ENCODE measurements at regions not wholly inside any gene's neighbourhood (a gene's known extent, or its start where the extent isn't known, plus 50 kb on each side); places are given as distances from the start of the nearest gene placed in this dataset.

DNA sequence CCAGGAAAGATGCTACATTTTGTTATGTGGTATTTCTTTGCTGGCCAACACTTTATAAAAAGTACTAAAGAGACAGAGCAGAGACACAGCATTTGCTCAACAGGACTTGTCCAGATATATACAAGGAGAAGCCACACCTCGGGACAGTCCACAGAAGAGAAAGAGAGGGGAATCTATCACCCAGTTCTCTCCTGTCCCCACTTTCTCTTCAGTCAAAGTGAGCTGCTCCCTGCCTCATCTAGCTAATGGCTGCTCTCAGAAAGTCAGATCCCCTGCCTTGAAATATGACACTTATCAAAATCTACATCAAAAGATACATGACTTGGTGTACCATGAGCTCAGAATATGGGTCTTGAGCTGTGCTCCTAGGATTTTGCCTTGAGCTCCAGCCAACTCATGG, 86.7 kb upstream of the SPDL1 start:
- no peak overlapping the region for H3K4me2 ChIP-seq
- H3K79me2 ChIP-seq: no peaks in the 10 kb centered on the region
- no peak overlapping the region for H3K4me3 ChIP-seq
- no peak for DNase-seq (ENCODE audit: low spot score)
- 80% methylated on average over 1 of the region's 1 CpG for WGBS (ENCODE audit: low lambda C conversion rate, missing lambda C conversion rate)
- H3K27ac ChIP-seq: no peak overlapping the region
- no peaks in the 10 kb centered on the region for H3K36me3 ChIP-seq (replicated peaks; ENCODE audit: insufficient read depth, low read depth)
- TF ChIP-seq, protein P1, sequence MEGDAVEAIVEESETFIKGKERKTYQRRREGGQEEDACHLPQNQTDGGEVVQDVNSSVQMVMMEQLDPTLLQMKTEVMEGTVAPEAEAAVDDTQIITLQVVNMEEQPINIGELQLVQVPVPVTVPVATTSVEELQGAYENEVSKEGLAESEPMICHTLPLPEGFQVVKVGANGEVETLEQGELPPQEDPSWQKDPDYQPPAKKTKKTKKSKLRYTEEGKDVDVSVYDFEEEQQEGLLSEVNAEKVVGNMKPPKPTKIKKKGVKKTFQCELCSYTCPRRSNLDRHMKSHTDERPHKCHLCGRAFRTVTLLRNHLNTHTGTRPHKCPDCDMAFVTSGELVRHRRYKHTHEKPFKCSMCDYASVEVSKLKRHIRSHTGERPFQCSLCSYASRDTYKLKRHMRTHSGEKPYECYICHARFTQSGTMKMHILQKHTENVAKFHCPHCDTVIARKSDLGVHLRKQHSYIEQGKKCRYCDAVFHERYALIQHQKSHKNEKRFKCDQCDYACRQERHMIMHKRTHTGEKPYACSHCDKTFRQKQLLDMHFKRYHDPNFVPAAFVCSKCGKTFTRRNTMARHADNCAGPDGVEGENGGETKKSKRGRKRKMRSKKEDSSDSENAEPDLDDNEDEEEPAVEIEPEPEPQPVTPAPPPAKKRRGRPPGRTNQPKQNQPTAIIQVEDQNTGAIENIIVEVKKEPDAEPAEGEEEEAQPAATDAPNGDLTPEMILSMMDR (IDR thresholded peaks at IDR 0.05; ENCODE audit: poor library complexity): no peak
- TF ChIP-seq EZH2 (IDR thresholded peaks at IDR 0.05; ENCODE audit: borderline replicate concordance) (no peak), EZH2phosphoT487 (IDR thresholded peaks at IDR 0.05; ENCODE audit: low read depth, severe bottlenecking, unreplicated experiment) (no peak)
- H4K20me1 ChIP-seq (ENCODE audit: insufficient read depth, poor library complexity, severe bottlenecking): no peaks in the 10 kb centered on the region
- H3K9me2 ChIP-seq (replicated peaks; ENCODE audit: insufficient read depth): no peaks in the 10 kb centered on the region
- no peaks in the 10 kb centered on the region for H3K9me3 ChIP-seq (ENCODE audit: low read depth)
- no peak overlapping the region for H2AFZ ChIP-seq
- H3K4me1 ChIP-seq (ENCODE audit: insufficient read depth): no peaks in the 10 kb centered on the region
- no peaks in the 10 kb centered on the region for H3K27me3 ChIP-seq

DNA sequence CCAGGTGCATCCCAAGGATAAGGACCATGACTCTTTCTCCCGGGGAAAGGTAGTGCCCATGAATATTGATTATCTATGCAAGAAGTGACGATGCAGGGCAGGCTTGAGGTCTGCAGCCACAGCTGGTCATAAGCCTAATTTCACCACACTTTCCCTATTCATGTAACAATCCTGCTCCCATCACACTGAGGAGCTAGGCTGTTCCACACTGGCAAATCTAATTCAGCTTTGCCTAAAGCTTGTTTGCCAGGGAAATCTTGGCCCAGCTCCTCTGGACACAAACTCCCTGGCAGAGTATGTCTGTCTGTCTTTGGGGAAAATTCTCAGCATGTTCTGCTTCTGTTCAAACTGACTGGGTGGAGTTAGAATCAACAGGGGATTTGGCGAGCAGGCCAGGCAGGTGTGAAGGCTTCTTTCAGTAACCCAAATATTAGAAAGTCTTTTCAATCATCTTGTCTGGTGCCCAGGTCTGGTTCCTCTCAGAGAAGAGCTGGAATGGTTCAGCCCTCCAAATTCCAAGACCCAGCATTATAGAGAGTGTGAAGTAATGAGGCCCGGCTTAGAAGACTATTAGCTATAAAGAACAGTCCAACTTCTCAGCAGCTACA, 88.5 kb upstream of the SPDL1 start:
- TF ChIP-seq, protein P1 (IDR thresholded peaks at IDR 0.05; ENCODE audit: poor library complexity): no peak
- TF ChIP-seq EZH2phosphoT487 (IDR thresholded peaks at IDR 0.05; ENCODE audit: low read depth, severe bottlenecking, unreplicated experiment) (no peak), EZH2 (IDR thresholded peaks at IDR 0.05; ENCODE audit: borderline replicate concordance) (no peak)
- no peaks in the 10 kb centered on the region for H3K27me3 ChIP-seq
- no peaks in the 10 kb centered on the region for H3K36me3 ChIP-seq (replicated peaks; ENCODE audit: insufficient read depth, low read depth)
- no peak overlapping the region for H3K4me2 ChIP-seq
- no peaks in the 10 kb centered on the region for H4K20me1 ChIP-seq (ENCODE audit: insufficient read depth, poor library complexity, severe bottlenecking)
- H2AFZ ChIP-seq: no peak overlapping the region
- 77% methylated on average over 4 of the region's 4 CpGs for WGBS (ENCODE audit: low lambda C conversion rate, missing lambda C conversion rate)
- no peaks in the 10 kb centered on the region for H3K9me2 ChIP-seq (replicated peaks; ENCODE audit: insufficient read depth)
- no peak overlapping the region for H3K4me3 ChIP-seq
- no peak overlapping the region for H3K27ac ChIP-seq
- no peaks in the 10 kb centered on the region for H3K9me3 ChIP-seq (ENCODE audit: low read depth)
- H3K4me1 ChIP-seq (ENCODE audit: insufficient read depth): no peaks in the 10 kb centered on the region
- DNase-seq (ENCODE audit: low spot score): no peak
- H3K79me2 ChIP-seq: no peaks in the 10 kb centered on the region

GRCh38 chr5:169494383-169494935, 89.1 kb upstream of the SPDL1 start:
- Histone ChIP-seq H3K4me2 (no peak overlapping the region), H4K20me1 (ENCODE audit: insufficient read depth, poor library complexity, severe bottlenecking) (no peaks in the 10 kb centered on the region), H3K9me3 (ENCODE audit: low read depth) (no peaks in the 10 kb centered on the region), H3K27me3 (no peaks in the 10 kb centered on the region), H3K9me2 (replicated peaks; ENCODE audit: insufficient read depth) (no peaks in the 10 kb centered on the region), H3K79me2 (no peaks in the 10 kb centered on the region), H3K4me1 (ENCODE audit: insufficient read depth) (no peaks in the 10 kb centered on the region), H3K27ac (no peak overlapping the region), H3K4me3 (no peak overlapping the region), H2AFZ (no peak overlapping the region), H3K36me3 (replicated peaks; ENCODE audit: insufficient read depth, low read depth) (no peaks in the 10 kb centered on the region)
- DNase-seq (ENCODE audit: low spot score): no peak
- TF ChIP-seq EZH2 (IDR thresholded peaks at IDR 0.05; ENCODE audit: borderline replicate concordance): no peak
- TF ChIP-seq, protein P1 (IDR thresholded peaks at IDR 0.05; ENCODE audit: poor library complexity): no peak
- TF ChIP-seq EZH2phosphoT487 (IDR thresholded peaks at IDR 0.05; ENCODE audit: low read depth, severe bottlenecking, unreplicated experiment): no peak
- 59% methylated on average over 2 of the region's 2 CpGs for whole genome bisulfite sequencing (ENCODE audit: low lambda C conversion rate, missing lambda C conversion rate)
